ENCODE measurements at regions not wholly inside any gene's neighbourhood (a gene's known extent, or its start where the extent isn't known, plus 50 kb on each side); places are given as distances from the start of the nearest gene placed in this dataset.

- no peak for DNase-seq
Measured at GRCh38 chr5:73339051-73339575, 109.5 kb downstream of the FOXD1 start.

DNA sequence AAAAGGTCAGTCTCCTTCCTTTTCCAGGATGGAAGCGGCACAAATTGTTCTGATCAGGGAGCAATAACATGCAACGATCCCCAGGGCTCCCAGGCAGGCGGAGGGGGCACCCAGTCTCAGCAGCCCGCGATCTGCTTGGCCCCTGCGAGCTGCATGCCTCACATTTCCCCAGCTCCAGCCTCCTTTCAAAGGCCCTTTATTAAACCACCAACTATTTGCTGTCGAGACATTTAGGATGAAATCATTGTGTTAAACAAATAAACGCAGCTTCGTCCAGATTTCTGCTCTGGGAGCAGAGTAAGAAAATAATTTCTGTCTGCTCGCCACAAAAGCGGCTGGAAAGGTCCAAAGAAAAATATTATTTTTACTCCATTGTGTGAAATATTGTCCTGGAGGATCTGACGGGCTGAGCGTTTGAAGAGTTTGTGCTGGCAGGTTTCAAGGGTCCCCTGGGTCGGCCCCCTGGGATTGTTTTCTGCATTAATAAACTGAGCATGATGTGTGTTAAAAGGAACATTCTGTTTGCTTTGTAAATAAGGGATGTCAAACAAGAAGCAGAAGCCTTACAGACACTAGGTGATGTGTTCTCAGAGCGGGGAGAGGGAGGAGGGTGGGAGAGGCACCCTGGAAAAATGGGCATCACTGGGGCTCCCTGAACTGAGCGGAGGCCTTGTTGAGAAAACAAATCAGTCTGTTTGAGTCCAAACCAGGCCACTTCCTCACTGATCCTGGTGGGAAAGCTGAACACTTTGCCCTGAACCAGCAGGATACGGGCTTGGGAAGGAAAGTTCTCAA lies 110.1 kb downstream of the FOXD1 start:
- peak in 1 of 56 donors; percentile 0 for DNase-seq

DNA sequence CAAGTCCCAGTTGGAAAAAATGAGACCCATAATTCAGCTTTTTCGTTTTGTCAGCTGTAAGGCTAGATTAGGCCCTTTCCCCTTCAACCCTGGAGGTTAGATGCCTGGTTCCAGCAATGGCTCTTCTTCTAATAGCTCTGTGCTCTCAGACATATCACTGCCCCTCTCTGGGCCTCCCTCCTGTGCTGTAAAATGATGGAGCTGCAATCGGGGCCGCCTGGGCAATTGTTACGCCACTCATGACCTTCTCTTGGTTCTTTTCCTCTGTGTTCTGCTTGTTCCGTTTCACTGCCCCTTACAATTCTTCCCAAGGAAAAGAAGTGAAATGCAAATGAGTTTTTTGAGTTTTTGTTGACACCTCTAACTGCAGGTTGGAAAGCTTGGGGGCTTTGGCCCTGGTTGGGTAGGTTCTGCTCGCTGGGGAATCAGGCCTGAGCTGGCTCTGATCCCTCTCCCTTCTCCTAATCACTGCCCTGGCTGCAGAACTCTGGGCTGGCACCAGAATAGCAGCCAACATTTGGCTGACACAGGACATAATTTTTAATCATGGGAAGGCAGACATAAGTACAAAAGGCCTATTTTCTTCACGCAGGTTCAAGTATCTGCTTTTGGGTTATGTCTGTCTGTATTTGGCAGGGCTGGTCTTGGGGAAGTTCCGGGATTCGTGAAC lies 110.9 kb downstream of the FOXD1 start:
- DNase-seq = no peak

DNA sequence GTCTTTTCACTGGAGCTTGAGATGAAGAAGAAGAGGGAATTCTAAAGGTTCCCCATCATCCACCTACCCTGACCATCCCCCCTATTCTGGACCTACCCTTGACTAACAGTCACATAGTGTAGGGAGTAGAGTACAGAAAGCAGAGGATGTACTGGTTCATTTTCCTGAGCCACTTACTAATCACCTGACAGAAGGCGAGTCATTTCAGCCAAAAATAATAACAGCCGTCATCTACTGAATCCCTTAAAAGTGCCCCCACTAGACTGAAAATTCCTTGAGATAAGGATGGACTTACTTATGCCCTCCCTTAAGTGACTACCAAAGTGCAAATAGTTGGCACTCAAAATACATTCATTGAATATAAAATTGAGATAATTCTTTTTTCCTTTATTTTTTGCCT lies 112.2 kb downstream of the FOXD1 start:
- no peak for DNase-seq

- DNase-seq = no peak
Measured at GRCh38 chr5:73333944-73334703, 114.5 kb downstream of the FOXD1 start.

GRCh38 chr5:73330613-73331012 lies 118.0 kb downstream of the FOXD1 start:
- no peak for DNase-seq

- no peak for DNase-seq
Measured at GRCh38 chr5:73328640-73329039, 119.9 kb downstream of the FOXD1 start.

DNA sequence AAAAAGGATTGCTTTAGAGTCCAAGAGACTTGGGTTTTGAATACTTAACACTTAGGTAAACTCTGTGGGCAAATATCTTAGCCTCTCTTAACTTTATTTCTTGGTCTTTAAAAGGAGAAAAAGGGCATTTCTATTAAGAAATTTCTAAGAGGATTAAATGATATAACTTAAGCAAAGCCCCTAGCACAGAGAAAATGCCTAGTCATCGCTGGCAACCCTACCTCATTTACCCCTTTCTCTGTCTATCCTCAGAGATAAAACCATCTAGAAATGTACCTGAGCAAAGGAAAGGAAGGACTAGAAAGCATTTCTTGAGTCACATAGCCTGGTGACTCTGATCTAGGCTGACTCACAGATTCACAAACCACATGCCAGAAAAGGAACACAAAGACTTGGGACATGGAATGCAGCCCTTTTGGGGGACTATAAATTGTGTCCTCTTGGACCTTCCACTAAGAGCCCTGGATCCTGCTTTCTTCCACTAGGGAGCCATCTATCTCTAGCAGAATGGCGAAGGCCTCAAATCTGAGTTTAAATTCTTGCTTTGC lies 120.6 kb downstream of the FOXD1 start:
- DNase-seq = no peak

DNA sequence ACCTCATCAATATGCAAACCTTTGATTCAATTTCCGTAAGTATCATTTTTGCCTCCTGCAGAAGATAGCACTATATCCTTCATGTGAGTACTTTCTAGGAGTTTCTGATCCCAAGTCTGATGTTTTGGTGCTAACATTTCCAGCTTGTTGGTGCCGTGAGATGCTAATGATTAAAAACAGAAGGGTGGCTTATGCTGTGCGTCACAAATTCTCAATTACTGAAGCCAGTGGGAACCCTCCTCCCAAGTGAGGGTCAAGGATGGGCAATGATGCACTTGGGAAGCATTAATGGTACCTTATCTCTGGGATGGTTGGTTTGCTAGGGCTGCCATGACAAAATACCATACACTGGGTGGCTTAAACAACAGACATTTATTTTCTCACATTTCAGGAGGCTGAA lies 123.0 kb downstream of the FOXD1 start:
- no peak for DNase-seq

GRCh38 chr5:73323466-73323865 lies 125.1 kb downstream of the FOXD1 start:
- DNase-seq = no peak

DNA sequence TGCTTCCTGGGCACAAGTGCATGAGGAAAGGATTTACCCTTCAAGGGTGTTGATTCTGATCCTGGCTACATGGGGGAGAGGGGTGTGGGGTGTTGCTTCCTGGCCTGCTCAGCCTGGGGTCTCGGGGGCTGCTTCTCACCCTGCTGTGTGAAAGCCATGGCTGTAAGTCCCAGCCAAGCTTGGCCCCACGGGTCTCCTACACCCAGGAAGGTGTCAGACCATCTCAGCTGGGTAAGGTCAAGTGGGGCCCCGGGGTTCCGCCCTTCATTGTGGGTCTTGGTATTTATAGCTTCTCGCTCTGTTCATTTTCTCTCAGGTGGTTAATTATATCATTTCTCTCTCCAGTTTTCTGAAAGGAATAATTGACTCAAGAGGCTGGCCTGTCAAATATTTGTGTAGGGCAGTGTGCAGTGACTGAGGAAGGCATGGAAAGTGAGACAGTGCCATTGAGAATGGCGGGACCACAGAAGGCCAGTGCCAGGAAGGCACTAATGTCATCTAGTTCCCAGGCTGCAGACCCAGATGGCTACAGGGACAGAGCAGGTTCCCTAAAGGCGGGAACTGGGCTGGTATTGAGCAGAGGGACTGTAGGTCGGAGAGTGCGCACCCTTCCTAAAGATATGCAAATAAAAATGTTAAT lies 126.0 kb downstream of the FOXD1 start:
- no peak for DNase-seq

DNA sequence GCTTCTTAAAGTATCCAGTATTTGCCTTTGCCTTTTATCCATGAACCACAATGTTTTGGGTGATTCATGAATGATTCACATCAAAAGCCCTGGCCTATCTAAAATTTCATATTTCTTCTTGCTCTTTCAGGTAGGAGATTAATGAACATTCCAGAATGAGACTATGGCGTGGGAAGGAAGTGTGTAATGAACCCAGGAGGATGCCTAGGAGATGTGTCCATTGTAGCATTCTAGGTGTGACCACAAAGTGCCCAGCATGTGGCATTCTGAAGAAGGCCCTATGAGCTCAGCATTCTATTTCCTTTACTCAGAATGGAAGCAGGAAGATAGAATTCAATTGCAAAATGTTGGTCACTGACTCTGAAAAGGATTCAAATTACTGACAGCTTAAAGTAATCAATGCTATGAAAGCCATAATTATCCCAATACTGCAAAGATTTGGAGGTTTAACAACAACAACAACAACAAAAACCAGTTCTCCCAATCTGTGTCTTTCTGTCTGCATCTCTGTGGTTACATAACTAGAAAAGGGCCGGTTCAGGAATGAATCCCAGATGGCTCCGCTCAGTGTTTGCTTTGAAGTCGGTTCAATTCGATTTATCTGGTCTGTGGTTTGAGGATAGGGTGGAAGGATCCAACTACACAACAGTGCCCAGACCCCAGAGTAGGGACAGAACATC lies 126.7 kb downstream of the FOXD1 start:
- no peak for DNase-seq

DNA sequence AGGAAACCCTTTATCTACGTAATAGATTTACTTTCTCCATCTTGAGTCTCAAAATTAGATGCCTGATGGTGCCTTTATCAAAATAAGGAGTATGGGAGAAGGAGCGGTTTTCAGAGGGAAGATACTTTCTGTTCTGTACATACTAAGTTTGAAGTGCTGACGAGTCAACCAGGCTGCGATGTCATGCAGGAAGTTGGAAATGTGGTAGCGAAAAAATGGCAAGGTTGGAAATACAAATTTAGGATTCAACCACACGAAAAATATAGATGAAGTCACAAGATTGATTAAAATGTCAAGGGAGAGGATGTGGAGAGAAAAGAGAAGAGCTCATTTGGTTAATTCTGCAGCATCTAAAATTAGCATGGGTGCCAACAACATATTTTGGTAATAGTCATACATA lies 129.5 kb downstream of the FOXD1 start:
- no peak for DNase-seq

DNA sequence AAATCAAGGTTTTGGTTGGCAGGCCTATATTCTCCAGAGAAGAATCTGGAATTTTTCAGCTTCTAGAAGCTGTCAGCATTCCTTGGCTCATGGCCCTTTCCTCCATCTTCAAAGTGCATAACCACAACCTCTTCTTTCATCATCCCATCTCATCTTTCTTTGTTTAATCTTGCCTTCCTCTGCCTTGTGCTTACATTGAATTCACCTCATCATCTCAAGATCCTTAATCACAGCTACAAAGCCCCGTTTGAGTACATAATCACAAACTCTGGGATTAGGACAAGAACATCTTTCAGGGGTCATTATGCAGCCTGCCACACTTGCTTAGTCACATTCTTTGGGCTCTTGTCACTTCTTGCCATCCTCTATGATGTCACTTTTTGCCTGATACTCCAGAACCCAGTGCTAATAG lies 130.3 kb downstream of the FOXD1 start:
- DNase-seq = no peak

GRCh38 chr5:73317523-73317922 lies 131.1 kb downstream of the FOXD1 start:
- no peak for DNase-seq

- no peak for DNase-seq
Measured at GRCh38 chr5:73314395-73315257, 134.0 kb downstream of the FOXD1 start.

GRCh38 chr5:73312872-73313510 lies 135.6 kb downstream of the FOXD1 start:
- no peak for DNase-seq

GRCh38 chr5:73312146-73312871 lies 136.3 kb downstream of the FOXD1 start:
- peak in 1 of 56 donors; percentile 6 for DNase-seq
